GM21786 (cell line): ENCODE measurements at regions not wholly inside any gene's neighbourhood (a gene's known extent, or its start where the extent isn't known, plus 50 kb on each side); places are given as distances from the start of the nearest gene placed in this dataset.
A peak's percentile ranks its signal among the peaks of the same experiment; 100 is the strongest.
"Not testable (repeated sequence)": the region's sequence is repeated elsewhere in the genome, so short reads cannot be mapped to it uniquely, and the experiment has no call there.

ENCODE experiments used
- ATAC-seq: cut with Tn5 transposase; IDR thresholded peaks from one replicate; pipeline ENCODE4 v1.9.1; 2021; ENCODE audit not compliant: unreplicated experiment

DNA sequence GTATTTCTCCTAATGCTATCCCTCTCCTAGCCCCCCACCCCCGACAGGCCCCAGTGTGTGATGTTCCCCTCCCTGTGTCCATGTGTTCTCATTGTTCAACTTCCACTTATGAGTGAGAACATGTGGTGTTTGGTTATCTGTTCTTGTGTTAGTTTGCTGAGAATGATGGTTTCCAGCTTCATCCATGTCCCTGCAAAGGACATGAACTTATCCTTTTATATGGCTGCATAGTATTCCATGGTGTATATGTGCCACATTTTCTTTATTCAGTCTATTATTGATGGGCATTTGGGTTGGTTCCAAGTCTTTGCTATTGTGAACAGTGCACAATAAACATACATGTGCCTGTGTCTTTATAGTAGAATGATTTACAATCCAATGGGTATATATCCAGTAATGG is 362.0 kb upstream of the GYPC start:
- not testable (repeated sequence) for ATAC-seq

- ATAC-seq, result no peak
These were observed 356.4 kb upstream of the GYPC start for GRCh38 chr2:126299469-126299976.

DNA sequence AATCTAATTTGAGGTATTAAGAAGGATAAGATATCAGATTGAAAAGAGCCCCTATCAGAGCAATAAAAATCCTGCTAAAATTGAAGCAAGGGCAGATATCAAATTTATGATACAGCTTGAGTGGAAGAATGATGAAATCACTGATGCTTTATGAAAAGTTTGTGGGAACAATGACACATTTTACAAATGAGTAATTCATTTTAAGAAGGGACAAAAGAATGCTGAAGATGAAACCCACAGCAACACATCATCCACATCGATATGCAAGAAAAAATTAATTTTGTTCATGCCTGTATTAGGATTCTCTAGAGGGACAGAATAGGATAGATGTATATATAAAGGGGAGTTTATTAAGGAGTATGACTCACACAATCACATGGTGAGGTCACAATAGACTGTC is 355.6 kb upstream of the GYPC start:
- ATAC-seq, result no peak

GRCh38 chr2:126302043-126302442 is 353.9 kb upstream of the GYPC start:
- no peak for ATAC-seq

- ATAC-seq, result no peak
These were observed 352.8 kb upstream of the GYPC start for GRCh38 chr2:126303113-126303512.

- no peak for ATAC-seq
These were observed 351.8 kb upstream of the GYPC start for GRCh38 chr2:126304154-126304553.

DNA sequence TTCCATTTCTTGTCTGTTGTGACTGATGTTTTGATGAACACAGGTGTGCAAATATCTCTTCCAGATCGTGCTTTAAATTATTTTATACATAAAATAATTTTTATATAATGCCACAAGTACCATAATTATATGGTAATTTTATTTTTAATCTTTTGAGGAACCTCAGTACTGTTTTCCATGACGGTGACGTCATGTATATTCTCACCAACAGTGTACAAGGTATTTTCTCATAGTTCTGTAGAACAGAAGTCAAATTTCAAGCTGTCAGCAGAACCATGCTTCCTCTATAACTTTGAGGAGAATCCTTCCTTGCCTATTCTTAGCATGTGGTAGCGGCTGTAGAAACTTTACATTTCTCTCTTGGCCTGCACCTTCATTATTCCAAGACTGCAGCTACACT is 349.4 kb upstream of the GYPC start:
- no peak for ATAC-seq

DNA sequence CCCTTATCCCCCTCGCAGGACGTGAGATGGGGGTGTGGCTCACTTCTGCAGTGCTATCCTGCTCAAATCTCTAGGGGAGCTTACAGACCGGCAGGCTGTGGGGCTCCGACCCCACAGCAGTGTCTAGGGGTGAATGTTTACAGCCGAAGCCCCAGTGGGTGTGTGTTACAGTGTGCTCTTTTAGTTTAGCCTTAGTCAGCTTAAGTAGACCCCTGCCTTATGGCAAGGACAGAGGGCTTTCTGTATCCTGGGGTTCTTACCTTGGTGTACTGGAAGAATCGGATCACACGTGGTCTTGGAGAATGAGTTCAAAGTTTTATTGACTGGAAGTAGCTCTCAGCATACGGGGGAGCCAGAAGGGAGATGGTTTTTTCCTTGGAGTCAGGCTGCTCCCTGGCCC is 348.2 kb upstream of the GYPC start:
- no peak for ATAC-seq

- ATAC-seq, result no peak
These were observed 346.8 kb upstream of the GYPC start for GRCh38 chr2:126309185-126309584.

GRCh38 chr2:126312579-126312978 is 343.4 kb upstream of the GYPC start:
- no peak for ATAC-seq

DNA sequence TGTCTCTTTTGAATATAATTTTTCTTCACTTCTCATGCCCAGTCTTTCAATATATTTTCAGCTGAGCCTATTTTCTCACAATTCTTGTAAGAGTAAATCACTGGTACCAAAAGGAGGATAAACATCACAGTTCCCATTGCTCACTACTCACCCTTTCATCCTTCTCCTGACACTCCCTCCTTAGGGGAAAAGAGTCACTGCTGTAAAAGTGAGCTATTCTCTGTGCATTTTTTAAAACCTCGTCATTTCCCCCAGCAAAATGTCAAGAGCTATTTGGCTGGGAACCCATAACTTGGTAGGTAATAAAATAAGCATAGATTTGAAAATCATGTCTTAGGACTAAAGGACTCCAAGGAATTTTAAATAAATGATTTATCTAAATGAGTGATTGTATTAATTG is 340.1 kb upstream of the GYPC start:
- no peak for ATAC-seq

DNA sequence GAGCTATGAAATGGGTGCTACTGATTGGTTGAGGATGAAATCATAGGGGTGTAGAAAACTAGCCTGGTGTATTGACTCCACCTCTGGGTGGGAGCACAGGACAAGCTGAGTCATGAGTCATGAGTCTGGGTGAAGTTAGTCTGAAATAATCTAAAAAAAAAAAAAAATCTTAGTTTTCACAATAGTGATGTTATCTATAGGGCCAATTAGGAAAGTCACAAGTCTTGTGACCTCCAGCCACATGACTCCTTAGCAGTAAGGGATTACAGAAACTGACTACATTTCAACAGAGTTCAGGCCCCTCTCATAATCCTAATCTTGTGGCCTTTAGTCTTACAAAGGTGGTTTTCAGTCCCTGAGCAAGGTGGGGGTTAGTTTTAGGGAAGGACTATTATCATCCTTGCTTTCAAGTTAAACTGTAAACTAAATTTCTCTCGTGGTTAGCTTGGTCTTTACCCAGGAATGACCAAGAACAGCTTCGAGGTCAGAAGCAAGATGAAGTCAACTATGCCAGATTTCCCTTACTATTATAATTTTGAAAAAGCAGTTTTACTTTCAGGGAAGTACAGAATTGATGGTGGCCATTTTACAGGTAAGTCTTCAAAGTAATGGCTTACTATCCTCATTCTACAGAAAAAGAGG is 338.0 kb upstream of the GYPC start:
- ATAC-seq, result no peak

- ATAC-seq, result no peak
These were observed 333.6 kb upstream of the GYPC start for GRCh38 chr2:126322342-126322741.

GRCh38 chr2:126325202-126325601 is 330.8 kb upstream of the GYPC start:
- no peak for ATAC-seq

GRCh38 chr2:126329173-126329572 is 326.8 kb upstream of the GYPC start:
- no peak for ATAC-seq

GRCh38 chr2:126342457-126342856 is 313.5 kb upstream of the GYPC start:
- no peak for ATAC-seq

GRCh38 chr2:126343136-126343535 is 312.8 kb upstream of the GYPC start:
- no peak for ATAC-seq

- peak; percentile 53 for ATAC-seq
These were observed 311.5 kb upstream of the GYPC start for GRCh38 chr2:126344493-126344892.

- no peak for ATAC-seq
These were observed 310.3 kb upstream of the GYPC start for GRCh38 chr2:126345691-126346090.

- no peak for ATAC-seq
These were observed 299.3 kb upstream of the GYPC start for GRCh38 chr2:126356631-126357030.

DNA sequence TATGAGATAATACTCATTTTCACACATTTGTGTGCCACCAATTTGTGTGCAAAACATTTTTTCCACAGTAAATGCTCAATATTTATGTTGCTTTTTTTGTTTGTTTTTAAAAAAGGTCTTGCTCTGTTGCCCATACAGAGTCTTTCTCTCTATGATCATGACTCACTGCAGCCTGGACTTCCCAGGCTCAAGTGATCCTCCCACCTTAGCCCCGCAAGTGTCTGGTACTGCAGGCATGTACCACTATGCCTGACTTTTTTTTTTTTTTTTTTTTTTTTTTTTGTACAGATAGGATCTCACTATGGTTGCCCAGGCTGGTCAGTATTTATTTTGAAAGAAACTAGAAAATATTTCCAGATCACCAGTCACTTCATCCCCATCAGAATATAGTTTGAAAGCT is 297.8 kb upstream of the GYPC start:
- ATAC-seq, result no peak

DNA sequence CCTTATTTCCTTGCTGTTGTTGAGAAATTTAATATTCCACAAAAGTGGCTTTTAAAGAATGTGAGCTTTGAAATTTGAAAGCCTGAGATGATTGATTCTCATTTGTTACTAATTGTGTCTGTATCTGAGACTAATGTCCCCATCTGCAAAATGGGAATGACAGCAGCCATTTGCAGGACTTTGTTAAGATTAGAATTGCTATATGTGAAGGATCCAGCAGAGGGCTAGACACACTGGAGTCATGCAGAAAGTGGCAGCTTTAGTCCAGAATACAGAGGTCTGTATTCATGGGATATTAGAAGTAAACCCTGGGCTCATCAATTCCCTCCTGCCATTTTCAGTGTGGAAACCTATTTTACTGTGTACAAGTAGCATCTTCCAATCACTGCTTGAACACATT is 296.5 kb upstream of the GYPC start:
- ATAC-seq, result no peak

- ATAC-seq, result no peak
These were observed 288.6 kb upstream of the GYPC start for GRCh38 chr2:126367361-126367760.
